Naive thymus-derived CD8-positive, alpha-beta T cell (primary cell): ENCODE measurements at regions not wholly inside any gene's neighbourhood (a gene's known extent, or its start where the extent isn't known, plus 50 kb on each side); places are given as distances from the start of the nearest gene placed in this dataset.

Source experiments
- ATAC-seq, 2 donors: fragments of 150-1000 bp; cut with Tn5 transposase in 1 of 2; sonication (Bioruptor Pico), chemical (Tn5 transposase) in 1 of 2; 1 replicate in 1 of 2; 2 replicates in 1 of 2; pipeline ENCODE4 v1.10.0; 2021; ENCODE audit warnings: mild to moderate bottlenecking in 2 of 2, moderate library complexity in 2 of 2
- POLR2A ChIA-PET: fragments of 350-600 bp; sonication (Branson Sonifier 250); formaldehyde crosslinking; loops from one replicate; lab custom pipeline; 2021; ENCODE audit warnings: antibody characterized with exemption; lab: Charles Lee
- DNase-seq, 10 donors: peaks; one replicate each; pipeline versions ENCODE4 v3.0.0 to v3.0.0-alpha.2; 2020 to 2022
- H3K27ac Mint-ChIP-seq, 10 donors: one replicate each; pipeline ENCODE4 v1.8.0; 2020 to 2022; ENCODE audit warnings: mild to moderate bottlenecking in 10 of 10, mixed read lengths in 10 of 10, moderate library complexity in 4 of 10, inconsistent platforms in 1 of 10
- H3K27me3 Mint-ChIP-seq, 5 donors: one replicate each; pipeline ENCODE4 v1.8.0; 2021 to 2022; ENCODE audit warnings: mixed read lengths in 5 of 5
- H3K36me3 Mint-ChIP-seq, 3 donors: one replicate each; pipeline ENCODE4 v1.8.0; 2020 to 2022; ENCODE audit warnings: mixed read lengths in 3 of 3, mild to moderate bottlenecking in 2 of 3, inconsistent platforms in 1 of 3
- H3K4me1 Mint-ChIP-seq, 4 donors: one replicate each; pipeline ENCODE4 v1.8.0; 2021 to 2022; ENCODE audit warnings: mixed read lengths in 4 of 4
- H3K4me3 Mint-ChIP-seq, 10 donors: one replicate each; pipeline ENCODE4 v1.8.0; 2020 to 2022; ENCODE audit warnings: mild to moderate bottlenecking in 10 of 10, mixed read lengths in 10 of 10, moderate library complexity in 6 of 10, inconsistent platforms in 1 of 10
- H3K9me3 Mint-ChIP-seq, 9 donors: one replicate each; pipeline ENCODE4 v1.8.0; 2020 to 2022; ENCODE audit warnings: mixed read lengths in 9 of 9, mild to moderate bottlenecking in 3 of 9, inconsistent platforms in 1 of 9, moderate library complexity in 1 of 9

DNA sequence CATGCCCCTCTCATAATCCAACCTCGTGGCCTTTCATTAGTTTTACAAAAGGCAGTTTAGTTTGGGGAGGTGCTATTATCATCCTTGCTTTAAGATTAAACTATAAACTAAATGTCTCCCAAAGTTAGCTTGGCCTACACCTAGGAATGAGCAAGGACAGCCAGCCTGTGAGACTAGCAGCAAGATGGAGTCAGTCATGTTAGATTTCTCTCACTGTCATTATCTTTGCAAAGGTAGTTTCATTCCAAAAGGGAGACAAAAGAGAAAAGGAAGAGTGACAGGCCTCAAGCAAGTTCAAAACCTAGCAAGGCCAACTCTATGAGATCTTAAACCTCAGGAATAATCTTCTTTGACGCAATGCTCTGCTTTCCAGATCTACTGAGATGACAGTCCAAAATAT, 232.2 kb downstream of the UBE3D start:
- Mint-ChIP-seq H3K4me3 (no peak overlapping the region), H3K27ac (no peak overlapping the region), H3K36me3 (no peaks in the 10 kb centered on the region), H3K27me3 (peaks cover 0 to 11% (median 3%) of the 10 kb centered on the region in 5 donors), H3K4me1 (no peaks in the 10 kb centered on the region), H3K9me3 (peaks cover 0 to 3% (median 0%) of the 10 kb centered on the region in 9 donors)
- ATAC-seq = no peak
- no peak for DNase-seq
- POLR2A ChIA-PET = no interaction called here

GRCh38 chr6:82836022-82836575, 229.5 kb downstream of the UBE3D start:
- H3K4me3 Mint-ChIP-seq = no peak overlapping the region

DNA sequence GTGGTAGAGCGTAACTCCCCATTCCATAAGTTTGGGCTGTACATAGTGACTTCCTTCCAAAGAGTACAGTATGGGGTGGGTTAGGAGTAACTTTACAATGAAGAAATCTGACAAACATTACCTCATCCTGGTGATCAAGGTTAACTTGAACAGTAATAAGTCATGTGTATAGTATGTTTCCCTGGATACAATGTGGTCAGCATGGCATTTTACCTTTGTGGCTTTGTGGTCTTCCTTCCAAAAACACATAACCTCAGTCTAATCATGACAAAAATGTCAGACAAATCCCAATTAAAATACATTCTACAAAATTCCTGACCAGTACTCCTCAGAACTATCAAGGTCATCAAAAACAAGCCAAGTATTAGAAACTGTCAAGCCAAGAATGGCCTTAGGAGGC, 225.1 kb downstream of the UBE3D start:
- Mint-ChIP-seq H3K4me1 (no peaks in the 10 kb centered on the region), H3K27ac (no peak overlapping the region), H3K36me3 (no peaks in the 10 kb centered on the region), H3K27me3 (peaks cover 0 to 11% (median 6%) of the 10 kb centered on the region in 5 donors), H3K4me3 (no peak overlapping the region), H3K9me3 (peaks cover 0 to 3% (median 0%) of the 10 kb centered on the region in 9 donors)
- ATAC-seq = no peak
- DNase-seq = no peak
- POLR2A ChIA-PET = interaction anchor here (0.6 kb wide), 1 partner anchor 113 kb away, joined by 8 read pairs; no protein-coding TSS in a partner anchor

More at GRCh38 chr6:82836022-82836575, 229.5 kb downstream of the UBE3D start:
- Mint-ChIP-seq H3K27me3 (peaks cover 0 to 11% (median 4%) of the 10 kb centered on the region in 5 donors), H3K4me1 (no peaks in the 10 kb centered on the region), H3K36me3 (no peaks in the 10 kb centered on the region), H3K27ac (no peak overlapping the region), H3K9me3 (peaks cover 0 to 3% (median 0%) of the 10 kb centered on the region in 9 donors)
- ATAC-seq (no peak), DNase-seq (no peak)
- POLR2A ChIA-PET = no interaction called here

DNA sequence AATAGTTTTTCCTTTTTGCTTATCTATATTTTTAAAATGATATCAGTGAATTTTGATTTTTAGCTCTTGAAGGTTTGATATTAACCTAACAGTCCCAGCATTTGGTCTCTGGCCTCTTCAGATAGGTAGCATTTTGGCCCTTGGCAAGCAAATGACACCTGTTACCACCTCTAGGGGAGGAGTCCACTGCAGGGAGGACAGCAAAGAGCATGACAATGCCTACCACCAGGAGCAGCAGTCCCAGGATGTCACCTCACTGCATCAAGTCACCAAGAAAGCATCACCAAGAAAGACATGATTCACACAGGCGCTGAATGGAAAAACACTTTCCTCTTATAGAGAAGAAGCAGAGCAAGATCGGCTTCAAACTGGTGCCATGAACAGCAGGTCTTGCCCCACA, 224.3 kb downstream of the UBE3D start:
- Mint-ChIP-seq H3K9me3 (peaks cover 0 to 3% (median 1%) of the 10 kb centered on the region in 9 donors), H3K4me1 (no peaks in the 10 kb centered on the region), H3K4me3 (no peak overlapping the region), H3K27ac (no peak overlapping the region), H3K36me3 (no peaks in the 10 kb centered on the region), H3K27me3 (peaks cover 0 to 11% (median 8%) of the 10 kb centered on the region in 5 donors)
- ATAC-seq (no peak), DNase-seq (no peak)
- POLR2A ChIA-PET = no interaction called here
